Esophagus (tissue), 2 donors: ENCODE measurements at regions not wholly inside any gene's neighbourhood (a gene's known extent, or its start where the extent isn't known, plus 50 kb on each side); places are given as distances from the start of the nearest gene placed in this dataset.

Source experiments
- H3K27ac ChIP-seq, 2 donors: one replicate each; pipeline ENCODE4 v1.5.1; 2013; ENCODE audit warnings: low read depth in 2 of 2, mild to moderate bottlenecking in 2 of 2, inconsistent platforms in 1 of 2, low read length in 1 of 2, moderate library complexity in 1 of 2
- H3K27me3 ChIP-seq, 2 donors: one replicate each; pipeline ENCODE4 v1.6.1; 2013; ENCODE audit warnings: low read length in 2 of 2, control low read depth in 1 of 2, mild to moderate bottlenecking in 1 of 2; ENCODE audit not compliant: insufficient read depth in 2 of 2, control insufficient read depth in 1 of 2
- H3K36me3 ChIP-seq, 2 donors: one replicate each; pipeline ENCODE4 v1.6.1; 2013; ENCODE audit warnings: low read length in 1 of 2; ENCODE audit not compliant: control insufficient read depth in 2 of 2, insufficient read depth in 2 of 2
- H3K4me1 ChIP-seq, 2 donors: one replicate each; pipeline ENCODE4 v1.6.1; 2013; ENCODE audit warnings: low read length in 1 of 2; ENCODE audit not compliant: control insufficient read depth in 2 of 2, insufficient read depth in 2 of 2
- H3K4me3 ChIP-seq, 2 donors: one replicate each; pipeline ENCODE4 v1.5.1; 2013; ENCODE audit warnings: low read length in 2 of 2, mild to moderate bottlenecking in 2 of 2, low read depth in 1 of 2, moderate library complexity in 1 of 2
- H3K9me3 ChIP-seq, 2 donors: one replicate each; pipeline ENCODE4 v1.6.1; 2013; ENCODE audit warnings: mild to moderate bottlenecking in 2 of 2, low read depth in 1 of 2, low read length in 1 of 2, moderate library complexity in 1 of 2; ENCODE audit not compliant: control insufficient read depth in 2 of 2, insufficient read depth in 1 of 2
- WGBS, 2 donors: extraction: QIAGEN DNeasy Blood & Tissue Kit; methylation state at CpG; one replicate each; pipeline ENCODE4 v1.1.7; 2013; 5-methylcytosine and 5-hydroxymethylcytosine counted together
- donor health status: healthy with polysubstance abuse.
- donor health status: Bipolar disorder and iron deficiency.

DNA sequence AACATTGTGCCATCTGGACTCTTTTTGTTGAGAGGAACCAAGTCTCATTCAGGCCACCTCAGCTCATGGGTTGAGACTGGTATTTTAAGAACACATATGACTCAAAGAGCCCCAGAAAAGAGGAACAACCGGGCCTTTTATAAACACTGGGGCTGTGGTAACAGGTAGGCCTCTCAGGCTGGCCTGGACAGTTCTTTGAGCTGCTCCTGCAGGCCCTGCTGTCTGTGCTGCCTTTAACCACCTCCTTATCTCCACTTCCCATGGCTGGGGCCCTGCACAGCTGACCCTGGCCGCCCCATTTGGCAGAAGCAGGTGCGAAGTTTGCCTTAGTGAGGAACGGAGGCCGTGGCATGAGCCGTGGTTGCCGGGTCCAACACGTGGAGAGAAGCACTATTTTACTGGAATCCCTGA, 163.3 kb downstream of the RHOU start:
- WGBS, 2 donors = 70 to 76% methylated on average over 8 of the region's 8 CpGs
- no peak overlapping the region for H3K4me3 ChIP-seq
- H3K36me3 ChIP-seq = no peaks in the 10 kb centered on the region
- H3K27me3 ChIP-seq = no peaks in the 10 kb centered on the region
- peaks cover 4% of the 10 kb centered on the region in 2 donors for H3K4me1 ChIP-seq
- H3K9me3 ChIP-seq = no peaks in the 10 kb centered on the region
- H3K27ac ChIP-seq = no peak overlapping the region

DNA sequence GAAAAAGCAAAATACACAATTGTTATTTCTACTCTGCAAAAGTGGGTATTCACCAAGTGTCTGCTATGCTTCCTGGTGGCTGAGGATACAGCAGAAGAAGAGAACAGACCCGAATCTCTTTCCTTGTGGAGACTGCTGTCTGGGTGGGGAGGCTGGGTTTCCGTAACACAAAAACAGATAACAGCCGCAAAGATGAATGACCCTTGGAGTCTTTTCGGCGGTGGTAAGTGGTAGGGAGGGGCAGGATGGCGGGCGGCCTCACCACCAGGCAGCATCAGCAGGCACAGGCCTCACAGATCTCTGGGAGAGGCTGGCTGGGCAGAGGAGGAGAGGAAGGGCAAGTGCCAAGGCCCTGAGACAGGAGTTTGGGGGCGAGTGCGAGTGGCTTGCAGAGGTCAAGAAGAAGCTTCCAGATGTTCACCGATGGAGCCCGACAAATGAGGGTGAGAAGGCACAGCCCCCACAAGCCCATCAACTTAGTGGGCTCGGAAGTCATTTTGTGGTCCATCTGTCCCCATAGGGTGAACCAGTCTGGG, 164.2 kb downstream of the RHOU start:
- H3K27ac ChIP-seq = no peak overlapping the region
- H3K4me3 ChIP-seq = no peak overlapping the region
- H3K4me1 ChIP-seq = peaks cover 4% of the 10 kb centered on the region in 2 donors
- WGBS, 2 donors = 90 to 91% methylated on average over 12 of the region's 12 CpGs
- no peaks in the 10 kb centered on the region for H3K27me3 ChIP-seq
- H3K9me3 ChIP-seq = no peaks in the 10 kb centered on the region
- no peaks in the 10 kb centered on the region for H3K36me3 ChIP-seq

DNA sequence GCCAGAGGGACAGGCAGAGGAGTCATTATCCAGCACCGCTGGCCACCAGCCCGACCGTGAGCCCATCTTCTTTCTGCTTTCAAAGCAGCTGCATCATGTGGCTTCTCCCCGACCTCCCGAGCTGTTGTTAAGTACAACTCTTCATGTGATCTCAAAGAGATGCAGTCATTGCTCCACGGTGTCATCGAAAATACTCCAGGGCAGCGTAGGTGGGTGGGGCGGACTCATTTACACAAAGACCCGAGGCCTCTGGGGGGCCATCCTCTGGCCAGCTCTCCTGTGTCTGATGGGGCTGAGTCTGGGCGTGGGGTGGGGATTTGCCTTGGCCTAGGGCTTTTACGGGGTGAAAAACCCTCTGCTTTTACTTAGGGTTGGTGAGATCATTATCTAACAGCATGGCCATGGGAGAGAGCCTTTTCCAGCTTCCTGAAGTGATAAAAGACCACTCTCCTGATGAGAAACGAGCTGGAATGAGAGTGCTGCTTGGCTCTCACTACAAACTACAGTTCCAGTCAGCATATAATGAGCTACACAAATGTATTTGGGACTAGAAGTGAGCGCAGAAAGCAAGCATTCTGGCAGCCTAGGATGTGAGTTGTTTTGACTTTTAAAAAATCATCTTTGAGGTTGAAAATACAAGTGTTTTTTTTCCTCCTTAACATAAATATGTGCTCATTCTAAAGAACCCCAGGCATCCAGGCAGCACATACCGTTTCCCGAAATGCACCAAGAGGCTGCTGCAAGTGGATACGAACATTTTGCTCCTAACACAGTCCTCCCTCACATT, 165.0 kb downstream of the RHOU start:
- H3K27me3 ChIP-seq = no peaks in the 10 kb centered on the region
- H3K4me1 ChIP-seq = peaks cover 4% of the 10 kb centered on the region in 2 donors
- H3K9me3 ChIP-seq = no peaks in the 10 kb centered on the region
- whole genome bisulfite sequencing, 2 donors = 69 to 73% methylated on average over 17 of the region's 17 CpGs
- no peak overlapping the region for H3K4me3 ChIP-seq
- H3K36me3 ChIP-seq = no peaks in the 10 kb centered on the region
- H3K27ac ChIP-seq = peak overlapping the region in 1 of 2 donors; percentile 31

DNA sequence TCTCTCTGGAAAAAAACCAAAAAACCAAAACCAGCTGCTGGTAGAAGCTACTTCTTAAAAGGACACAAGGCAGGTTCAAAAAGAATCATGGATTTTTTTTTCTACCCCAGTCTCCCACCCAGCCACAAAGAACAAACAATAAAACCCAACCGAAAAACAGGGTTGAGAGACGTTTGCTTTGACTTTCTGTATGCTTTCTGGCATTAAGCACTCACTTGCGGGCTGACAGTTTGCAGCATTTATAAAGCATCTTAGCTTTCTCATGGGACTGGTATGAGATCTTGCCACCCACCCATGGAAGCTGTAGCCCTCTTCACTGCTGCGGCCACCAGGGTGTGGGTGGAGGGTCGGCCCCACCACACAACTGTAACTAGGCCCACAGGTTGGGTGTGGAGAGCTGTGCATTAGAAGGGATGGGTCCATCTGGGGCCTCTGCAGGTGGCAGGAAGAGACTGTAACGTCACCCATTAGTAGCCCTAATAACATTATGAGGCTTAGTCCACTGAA, 165.7 kb downstream of the RHOU start:
- H3K36me3 ChIP-seq = no peaks in the 10 kb centered on the region
- peak overlapping the region in 1 of 2 donors; percentile 5 for H3K27ac ChIP-seq
- no peaks in the 10 kb centered on the region for H3K9me3 ChIP-seq
- H3K4me3 ChIP-seq = no peak overlapping the region
- H3K4me1 ChIP-seq = peaks cover 4% of the 10 kb centered on the region in 2 donors
- H3K27me3 ChIP-seq = no peaks in the 10 kb centered on the region
- WGBS, 2 donors = 79 to 80% methylated on average over 6 of the region's 6 CpGs

DNA sequence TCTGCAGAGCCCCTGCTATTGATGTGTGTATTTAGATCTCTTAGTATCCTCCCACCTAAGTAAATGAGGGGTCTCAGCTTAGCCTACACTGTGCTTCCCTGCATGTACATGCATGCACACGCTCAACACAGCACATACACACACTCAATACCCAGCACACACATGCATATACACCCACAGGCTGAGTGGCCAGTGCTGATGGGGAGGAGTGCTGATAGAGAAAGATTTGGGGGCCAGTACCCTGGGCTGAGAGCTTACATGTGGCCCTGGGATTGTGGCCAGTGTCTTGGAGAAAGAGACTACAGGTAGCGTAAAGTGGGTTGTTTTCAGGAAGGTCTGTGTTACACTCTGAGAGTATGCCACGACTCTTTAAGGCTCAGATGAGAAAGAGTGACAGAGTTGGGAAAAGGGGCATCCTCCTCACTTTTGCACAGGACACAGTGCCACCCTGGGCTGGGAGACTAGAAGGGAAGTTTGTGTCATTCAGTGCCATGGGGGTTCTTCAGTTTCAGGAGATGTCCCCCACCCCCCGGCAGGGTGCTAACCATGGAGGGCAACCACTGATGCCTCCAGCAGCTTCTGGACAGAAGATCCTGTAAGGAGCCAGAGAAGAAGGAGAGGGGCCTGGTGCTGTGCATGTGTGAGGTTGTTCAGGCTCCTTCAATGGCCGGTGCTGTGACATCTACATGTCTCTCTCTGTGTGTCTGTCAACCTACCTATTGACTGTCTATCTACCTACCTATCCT, 166.8 kb downstream of the RHOU start:
- 68 to 89% methylated on average over 5 of the region's 5 CpGs for WGBS, 2 donors
- no peak overlapping the region for H3K4me3 ChIP-seq
- peaks cover 4% of the 10 kb centered on the region in 2 donors for H3K4me1 ChIP-seq
- H3K27ac ChIP-seq = no peak overlapping the region
- H3K36me3 ChIP-seq = no peaks in the 10 kb centered on the region
- H3K9me3 ChIP-seq = no peaks in the 10 kb centered on the region
- no peaks in the 10 kb centered on the region for H3K27me3 ChIP-seq

DNA sequence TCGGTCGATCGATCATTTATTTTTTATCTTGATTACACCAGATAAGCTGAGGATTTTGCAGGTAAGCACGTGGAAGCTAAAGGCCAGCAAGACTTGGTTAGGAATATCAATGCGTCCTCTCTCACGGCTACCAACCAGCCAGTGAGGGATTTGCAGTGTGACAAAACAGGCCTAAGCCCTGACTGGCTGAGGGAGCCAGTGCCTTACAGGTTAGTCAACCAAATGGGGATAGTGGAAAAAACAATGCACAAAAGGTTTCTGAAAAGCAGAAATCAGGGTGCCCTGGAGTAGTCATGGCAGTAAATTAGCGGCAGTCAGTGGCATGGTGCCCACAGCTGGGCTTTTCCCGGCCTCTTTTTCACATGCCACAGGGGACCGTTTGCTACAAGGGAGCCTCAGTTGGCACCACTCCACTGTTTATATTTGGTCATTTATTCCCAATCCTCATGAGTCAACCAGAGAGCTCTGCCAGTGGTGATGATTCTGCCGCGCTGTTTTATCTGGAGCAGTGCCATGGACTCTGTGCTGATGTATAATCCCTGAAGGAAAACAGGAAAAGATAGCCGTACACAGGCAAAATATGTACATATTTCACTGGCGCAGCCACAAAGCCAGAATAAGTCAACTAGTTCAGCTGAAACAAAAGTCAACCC, 167.6 kb downstream of the RHOU start:
- H3K27me3 ChIP-seq = no peaks in the 10 kb centered on the region
- peaks cover 4% of the 10 kb centered on the region in 2 donors for H3K4me1 ChIP-seq
- peak overlapping the region; percentile 41 to 61 for H3K27ac ChIP-seq
- no peaks in the 10 kb centered on the region for H3K36me3 ChIP-seq
- no peak overlapping the region for H3K4me3 ChIP-seq
- H3K9me3 ChIP-seq = no peaks in the 10 kb centered on the region
- 40 to 44% methylated on average over 13 of the region's 13 CpGs for WGBS, 2 donors

DNA sequence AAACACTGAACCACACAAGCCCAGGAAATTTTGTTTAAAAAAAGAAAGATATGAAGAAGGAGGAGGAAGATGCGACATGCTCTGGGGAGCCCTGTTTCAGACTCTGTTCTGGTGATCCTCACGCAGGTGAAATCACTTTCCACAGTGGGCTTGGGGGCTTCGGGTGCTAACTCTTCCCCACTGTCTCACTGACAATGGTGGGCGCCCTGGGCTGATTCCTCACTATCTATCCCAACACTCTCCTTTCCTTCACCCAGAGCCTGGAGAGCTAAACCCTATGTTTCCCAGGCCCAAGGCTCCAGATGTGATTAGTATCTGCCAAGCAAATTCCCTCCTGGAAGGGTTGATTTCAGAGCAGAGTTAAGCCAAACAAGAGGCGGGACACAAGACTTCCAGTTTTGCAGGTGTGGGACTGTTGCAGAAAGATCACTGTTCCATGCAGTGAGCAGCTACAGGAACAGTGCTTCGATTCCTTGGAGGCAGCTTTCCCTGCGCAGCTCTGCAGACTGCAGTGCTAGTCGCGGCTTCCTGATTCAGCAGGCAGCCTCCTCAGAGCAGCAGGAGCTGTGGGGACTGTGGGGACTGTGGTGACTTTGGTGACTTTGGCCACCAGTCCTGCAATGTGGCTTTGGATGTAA, 168.3 kb downstream of the RHOU start:
- peaks cover 4% of the 10 kb centered on the region in 2 donors for H3K4me1 ChIP-seq
- no peaks in the 10 kb centered on the region for H3K36me3 ChIP-seq
- H3K27me3 ChIP-seq = no peaks in the 10 kb centered on the region
- no peak overlapping the region for H3K4me3 ChIP-seq
- 58 to 71% methylated on average over 9 of the region's 9 CpGs for WGBS, 2 donors
- H3K9me3 ChIP-seq = no peaks in the 10 kb centered on the region
- H3K27ac ChIP-seq = peak overlapping the region; percentile 41 to 61

DNA sequence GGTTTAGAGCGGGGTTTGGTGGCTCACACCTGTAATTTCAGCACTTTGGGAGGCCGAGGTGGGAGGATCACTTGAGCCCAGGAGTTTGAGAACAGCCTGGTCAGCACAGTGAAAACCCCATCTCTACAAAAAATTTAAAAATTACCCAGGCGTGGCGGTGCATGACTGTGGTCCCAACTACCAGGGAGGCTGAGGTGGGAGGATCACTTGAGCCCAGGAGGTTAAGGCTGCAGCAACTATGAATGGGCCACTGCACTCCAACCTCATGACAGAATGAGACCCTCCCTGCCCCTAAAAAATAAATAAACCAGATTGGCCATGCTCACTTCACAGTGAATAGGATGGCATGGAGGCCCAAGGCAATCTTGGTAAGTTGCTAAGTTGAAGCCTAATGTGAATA, 168.9 kb downstream of the RHOU start:
- WGBS, 2 donors = 93 to 95% methylated on average over 4 of the region's 4 CpGs
- peaks cover 4% of the 10 kb centered on the region in 2 donors for H3K4me1 ChIP-seq
- H3K36me3 ChIP-seq = no peaks in the 10 kb centered on the region
- no peak overlapping the region for H3K4me3 ChIP-seq
- H3K27me3 ChIP-seq = no peaks in the 10 kb centered on the region
- H3K9me3 ChIP-seq = no peaks in the 10 kb centered on the region
- H3K27ac ChIP-seq = no peak overlapping the region

DNA sequence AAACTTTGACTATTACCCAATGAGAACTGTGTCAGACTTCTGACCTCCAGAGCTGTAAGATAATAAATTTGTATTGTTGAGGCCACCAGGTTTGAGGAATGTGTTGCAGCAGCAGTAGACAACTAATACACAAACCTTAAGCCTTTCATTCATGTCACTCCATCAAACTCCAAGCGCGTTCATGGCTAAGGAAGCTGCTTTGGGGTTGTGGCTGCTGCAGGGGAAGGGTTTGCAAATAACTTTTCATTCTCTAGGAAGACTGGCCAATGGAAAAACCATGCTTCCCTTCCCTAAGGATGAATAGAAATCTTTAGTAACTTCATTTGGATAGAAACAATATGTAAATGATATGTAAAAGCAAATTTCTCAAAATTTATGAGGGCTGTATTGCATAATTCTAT, 170.4 kb downstream of the RHOU start:
- Histone ChIP-seq H3K9me3 (no peaks in the 10 kb centered on the region), H3K27ac (no peak overlapping the region), H3K4me1 (peaks cover 4% of the 10 kb centered on the region in 2 donors), H3K4me3 (no peak overlapping the region), H3K27me3 (no peaks in the 10 kb centered on the region), H3K36me3 (no peaks in the 10 kb centered on the region)
- WGBS, 2 donors = 96 to 98% methylated on average over 2 of the region's 2 CpGs
